ENCODE measurements at regions not wholly inside any gene's neighbourhood (a gene's known extent, or its start where the extent isn't known, plus 50 kb on each side); places are given as distances from the start of the nearest gene placed in this dataset.

- no peak for TF ChIP-seq ZBTB4 (CRISPR knock-in tag; IDR thresholded peaks at IDR 0.05)
These were observed 351.3 kb downstream of the GPD2 start (continued) for GRCh38 chr2:156787517-156787916.

- ChIA-PET RAD21 (ENCODE audit: unreplicated experiment) (no interaction called here), CTCF (no interaction called here)
- no peak for ATAC-seq
These were observed 354.3 kb downstream of the GPD2 start for GRCh38 chr2:156790343-156791037.

More at GRCh38 chr2:156790343-156791037, 354.3 kb downstream of the GPD2 start:
- in situ Hi-C loops (cut with MboI): no loop called here
- Histone ChIP-seq H3K27me3 (replicated peaks in 1 of 2; ENCODE audit: control insufficient read depth in 2 of 2, insufficient read depth in 2 of 2, low read length in 1 of 2) (no peaks in the 10 kb centered on the region; a peak in 1 of 4 replicates), H3K79me2 (ENCODE audit: control insufficient read depth, insufficient read depth, low read length) (no peaks in the 10 kb centered on the region), H3K9ac (ENCODE audit: control insufficient read depth, insufficient read depth, low read length) (no peak overlapping the region), H3K9me3 (replicated peaks; ENCODE audit: control insufficient read depth, insufficient read depth, low read length) (no peaks in the 10 kb centered on the region), H3K27ac (ENCODE audit: control insufficient read depth, insufficient read depth) (no peak overlapping the region), H3K4me1 (ENCODE audit: control insufficient read depth, insufficient read depth, low read length) (no peaks in the 10 kb centered on the region), H4K20me1 (ENCODE audit: control insufficient read depth, insufficient read depth) (no peaks in the 10 kb centered on the region), H3K36me3 (ENCODE audit: control insufficient read depth in 2 of 2, insufficient read depth in 2 of 2, low read length in 1 of 2) (no peaks in the 10 kb centered on the region), H2AFZ (ENCODE audit: control insufficient read depth, low read depth, low read length) (no peak overlapping the region), H3K4me2 (ENCODE audit: control insufficient read depth, insufficient read depth) (no peak overlapping the region), H3K4me3 (no peak overlapping the region)
- BruUV-seq (replicated peaks): no TSS peak
- intact Hi-C loops (cut with micrococcal nuclease; ENCODE audit: unreplicated experiment): no loop called here
- no peak for DNase-seq (ENCODE audit: low read depth, low spot score)
- SMC1A ChIA-PET (ENCODE audit: uncharacterized antibody, unreplicated experiment): interaction anchor here (1.0 kb wide), 1 partner anchor 10 kb away, joined by 3 read pairs; no protein-coding TSS in a partner anchor
- WGBS (ENCODE audit: insufficient coverage, insufficient replicate concordance, low lambda C conversion rate, missing lambda C conversion rate): 45% methylated on average over 3 of the region's 3 CpGs
- FAIRE-seq: no peak
- no peak for TF ChIP-seq RAD51 (IDR thresholded peaks at IDR 0.05)
- no peak for TF ChIP-seq YY1 (IDR thresholded peaks at IDR 0.05; ENCODE audit: low read depth, low read length)
- TF ChIP-seq RELA (IDR thresholded peaks at IDR 0.05; ENCODE audit: borderline replicate concordance, partially characterized antibody): no peak
- no peak for TF ChIP-seq HCFC1 (IDR thresholded peaks at IDR 0.05; ENCODE audit: low read length)
- TF ChIP-seq E2F4 (IDR thresholded peaks at IDR 0.05; ENCODE audit: low read depth, low read length): no peak
- no peak for TF ChIP-seq SIX5 (IDR thresholded peaks at IDR 0.05; ENCODE audit: low read depth, low read length, severe bottlenecking)
- no peak for TF ChIP-seq PAX8 (IDR thresholded peaks at IDR 0.05)
- no peak for TF ChIP-seq BACH1 (IDR thresholded peaks at IDR 0.05; ENCODE audit: borderline replicate concordance)
- no peak for TF ChIP-seq SPI1 (IDR thresholded peaks at IDR 0.05; ENCODE audit: borderline replicate concordance, insufficient read depth, low read depth, low read length)
- no peak for TF ChIP-seq ZBED1 (IDR thresholded peaks at IDR 0.05; ENCODE audit: borderline replicate concordance)
- no peak for TF ChIP-seq NRF1 (conservative IDR thresholded peaks at IDR 0.05; ENCODE audit: low read depth, low read length)
- TF ChIP-seq GABPA (IDR thresholded peaks at IDR 0.05; ENCODE audit: low read depth): no peak
- no peak for TF ChIP-seq RBBP5 (conservative IDR thresholded peaks at IDR 0.05)
- TF ChIP-seq RELB (IDR thresholded peaks at IDR 0.05; ENCODE audit: low read depth): no peak
- POLR2A ChIA-PET: no interaction called here
